OCI-LY7 (cell line): ENCODE measurements at regions not wholly inside any gene's neighbourhood (a gene's known extent, or its start where the extent isn't known, plus 50 kb on each side); places are given as distances from the start of the nearest gene placed in this dataset.

Source experiments
- BruUV-seq: library from RNA; stranded (reverse); fragments of 400-500 nt; replicated peaks from 2 replicates; lab custom pipeline; 2021; lab: Mats Ljungman, UMichigan
- CTCF ChIA-PET: fragments of 300-600 bp; sonication (Branson Sonifier 250); formaldehyde crosslinking; loops from one replicate; lab custom pipeline; 2022; ENCODE audit warnings: antibody characterized with exemption; ENCODE audit not compliant: unreplicated experiment; lab: Charles Lee
- POLR2A ChIA-PET: fragments of 300-600 bp; sonication (Branson Sonifier 250); formaldehyde crosslinking; loops from one replicate; lab custom pipeline; 2022; ENCODE audit warnings: antibody characterized with exemption; lab: Charles Lee
- DNase-seq: peaks from one replicate; pipeline ENCODE4 v3.0.0-alpha.2; 2015; ENCODE audit warnings: low spot score
- H2AFZ ChIP-seq: fragments of 200-600 bp; sonication (generic), shearing (Covaris generic); 2 replicates; pipeline ENCODE4 v1.6.1; 2014; ENCODE audit warnings: mild to moderate bottlenecking, antibody characterized with exemption, low read length, moderate library complexity
- H3K27ac ChIP-seq: fragments of 200-600 bp; sonication (generic); 2 replicates; pipeline ENCODE4 v1.5.1; 2014; ENCODE audit warnings: mixed run types, low read depth, mild to moderate bottlenecking, moderate library complexity, low read length, inconsistent platforms; ENCODE audit not compliant: poor library complexity, severe bottlenecking
- H3K36me3 ChIP-seq: fragments of 200-600 bp; sonication (generic); 2 replicates; pipeline ENCODE4 v1.6.1; 2014; ENCODE audit warnings: mild to moderate bottlenecking, antibody characterized with exemption, low read length, moderate library complexity, mixed read lengths; ENCODE audit not compliant: insufficient read depth
- H3K4me1 ChIP-seq: fragments of 200-600 bp; sonication (generic); 2 replicates; pipeline ENCODE4 v1.5.1; 2014; ENCODE audit warnings: mild to moderate bottlenecking, low read length; ENCODE audit not compliant: insufficient read depth, poor library complexity, severe bottlenecking
- H3K4me2 ChIP-seq: fragments of 200-600 bp; sonication (generic); 2 replicates; pipeline ENCODE4 v1.6.1; 2014; ENCODE audit warnings: mild to moderate bottlenecking, low read length
- H3K4me3 ChIP-seq: fragments of 200-600 bp; sonication (generic); 2 replicates; pipeline ENCODE4 v1.5.1; 2014; ENCODE audit warnings: mild to moderate bottlenecking, low read depth, low read length; ENCODE audit not compliant: poor library complexity, severe bottlenecking
- H3K79me2 ChIP-seq: fragments of 200-600 bp; sonication (generic); 2 replicates; pipeline ENCODE4 v1.6.1; 2016; ENCODE audit warnings: low read depth, mild to moderate bottlenecking, low read length, moderate library complexity, mixed read lengths; ENCODE audit not compliant: insufficient read depth
- H3K9me2 ChIP-seq: fragments of 200-600 bp; sonication (generic); 2 replicates; pipeline ENCODE4 v1.6.1; 2016; ENCODE audit warnings: mild to moderate bottlenecking, low read length, mixed read lengths; ENCODE audit not compliant: insufficient read depth
- H3K9me3 ChIP-seq: fragments of 200-600 bp; sonication (generic); 2 replicates; pipeline ENCODE4 v1.6.1; 2014; ENCODE audit warnings: mild to moderate bottlenecking, mixed run types, low read length, mixed read lengths
- H4K20me1 ChIP-seq: fragments of 200-600 bp; sonication (generic); 2 replicates; pipeline ENCODE4 v1.6.1; 2014; ENCODE audit warnings: mild to moderate bottlenecking, antibody characterized with exemption, low read length, moderate library complexity, mixed read lengths; ENCODE audit not compliant: insufficient read depth
- CTCF ChIP-seq: fragments of 200-600 bp; sonication (generic); conservative IDR thresholded peaks from 2 replicates; pipeline ENCODE4 v1.5.1; 2014; ENCODE audit warnings: mild to moderate bottlenecking, antibody characterized with exemption, low read length, moderate library complexity, mixed read lengths
- EZH2phosphoT487 ChIP-seq: fragments of 200-600 bp; sonication (generic); IDR thresholded peaks from 2 replicates; pipeline ENCODE4 v1.6.1; 2018; ENCODE audit warnings: low read depth, borderline replicate concordance, mild to moderate bottlenecking, mixed run types, antibody characterized with exemption, low read length, moderate library complexity, mixed read lengths
- intact Hi-C: fragments of 100-400 bp; cut with micrococcal nuclease; formaldehyde crosslinking; loops from one replicate; pipeline ENCODE4 v1.10.0; 2022; ENCODE audit not compliant: unreplicated experiment

DNA sequence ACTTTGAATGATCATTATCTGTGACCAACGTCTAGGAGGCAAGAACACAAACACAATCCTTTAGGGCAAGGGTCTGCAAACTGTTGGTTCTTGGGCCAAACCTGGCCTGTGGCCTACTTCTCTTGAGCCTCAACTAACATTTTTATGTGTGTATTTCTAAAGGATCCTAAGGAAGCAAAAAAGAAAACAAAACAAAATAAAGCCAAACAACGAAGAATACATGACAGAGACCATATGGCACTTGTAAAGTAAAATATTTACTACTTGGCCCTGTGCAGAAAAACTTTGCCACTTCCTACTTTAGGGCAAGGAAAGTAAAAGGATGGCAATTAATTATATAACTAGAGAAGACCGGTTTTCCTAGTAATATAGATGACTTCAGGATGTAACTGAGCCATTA, 1056.2 kb downstream of the EPHA7 start:
- Histone ChIP-seq H2AFZ (no peak overlapping the region), H3K4me3 (no peak overlapping the region), H3K4me1 (no peaks in the 10 kb centered on the region), H3K36me3 (no peaks in the 10 kb centered on the region), H3K4me2 (no peak overlapping the region), H3K9me2 (no peaks in the 10 kb centered on the region), H3K27ac (no peak overlapping the region), H4K20me1 (no peaks in the 10 kb centered on the region), H3K79me2 (no peaks in the 10 kb centered on the region), H3K9me3 (no peaks in the 10 kb centered on the region)
- DNase-seq: no peak
- intact Hi-C loops: no loop called here
- CTCF ChIA-PET: no interaction called here
- POLR2A ChIA-PET: no interaction called here
- BruUV-seq: no TSS peak
- TF ChIP-seq EZH2phosphoT487 (no peak), CTCF (no peak)

DNA sequence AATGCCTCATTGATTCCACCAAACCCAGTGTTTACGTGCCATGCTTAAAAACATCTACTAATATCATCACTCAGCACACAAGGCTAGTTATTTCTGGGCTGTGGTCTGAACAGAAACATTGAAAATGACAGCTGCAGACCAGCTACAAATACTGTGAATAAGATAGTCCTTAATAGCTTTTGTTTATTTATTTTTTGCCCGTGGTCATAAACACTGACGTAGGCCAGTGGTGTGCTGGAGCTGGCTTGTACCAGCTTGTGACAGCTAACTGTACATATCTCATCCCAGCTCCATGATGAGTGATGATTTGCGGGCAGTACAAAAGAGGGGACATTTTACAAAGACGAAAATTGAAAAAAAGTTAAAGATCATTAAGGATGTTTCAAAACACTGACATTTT, 1057.0 kb downstream of the EPHA7 start:
- TF ChIP-seq EZH2phosphoT487: no peak
- TF ChIP-seq CTCF: no peak
- H3K4me3 ChIP-seq: no peak overlapping the region
- H2AFZ ChIP-seq: no peak overlapping the region
- no peaks in the 10 kb centered on the region for H3K9me3 ChIP-seq
- H3K79me2 ChIP-seq: no peaks in the 10 kb centered on the region
- H3K4me1 ChIP-seq: no peaks in the 10 kb centered on the region
- H3K36me3 ChIP-seq: no peaks in the 10 kb centered on the region
- H3K27ac ChIP-seq: no peak overlapping the region
- no peaks in the 10 kb centered on the region for H4K20me1 ChIP-seq
- CTCF ChIA-PET: no interaction called here
- POLR2A ChIA-PET: no interaction called here
- H3K4me2 ChIP-seq: no peak overlapping the region
- no peak for DNase-seq
- BruUV-seq: no TSS peak
- H3K9me2 ChIP-seq: no peaks in the 10 kb centered on the region
- intact Hi-C loops: no loop called here

DNA sequence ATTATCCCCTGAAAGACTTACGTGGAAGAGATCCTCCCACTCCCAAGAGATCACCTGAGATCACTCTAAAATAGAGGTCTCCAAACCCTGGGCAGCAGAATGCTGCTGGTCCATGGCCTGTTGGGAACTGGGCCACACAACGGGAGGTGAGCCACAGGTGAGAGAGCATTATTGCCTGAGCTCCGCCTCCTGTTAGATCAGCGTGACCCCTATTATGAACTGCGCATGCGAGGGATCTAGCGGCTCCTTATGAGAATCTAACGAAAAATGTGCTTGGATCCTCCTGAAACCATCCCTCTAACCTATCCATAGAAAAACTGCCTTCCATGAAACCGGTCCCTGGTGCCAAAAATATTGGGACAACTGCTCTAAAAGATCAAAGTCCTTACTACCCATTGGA, 1057.4 kb downstream of the EPHA7 start:
- Histone ChIP-seq H3K36me3 (no peaks in the 10 kb centered on the region), H3K27ac (no peak overlapping the region), H3K9me3 (no peaks in the 10 kb centered on the region), H4K20me1 (no peaks in the 10 kb centered on the region), H3K4me2 (no peak overlapping the region), H3K9me2 (no peaks in the 10 kb centered on the region), H3K4me3 (no peak overlapping the region), H3K79me2 (no peaks in the 10 kb centered on the region), H2AFZ (no peak overlapping the region), H3K4me1 (no peaks in the 10 kb centered on the region)
- ChIA-PET CTCF (no interaction called here), POLR2A (interaction anchor here (0.7 to 1.3 kb wide), 3 partner anchors 9 to 42 kb away, joined by 3 read pairs; no protein-coding TSS in a partner anchor)
- no peak for TF ChIP-seq EZH2phosphoT487
- no peak for DNase-seq
- intact Hi-C loops: no loop called here
- BruUV-seq: no TSS peak
